H1 (cell line): ENCODE measurements at regions not wholly inside any gene's neighbourhood (a gene's known extent, or its start where the extent isn't known, plus 50 kb on each side); places are given as distances from the start of the nearest gene placed in this dataset.

Source experiments
- CTCF ChIA-PET: fragments of 300-600 bp; sonication (Branson Sonifier 250); formaldehyde crosslinking; loops from one replicate; lab custom pipeline; 2021; ENCODE audit not compliant: partially characterized antibody; lab: Charles Lee
- POLR2A ChIA-PET: fragments of 300-600 bp; sonication (Branson Sonifier 250); formaldehyde crosslinking; loops from one replicate; lab custom pipeline; 2021; ENCODE audit warnings: inconsistent platforms; ENCODE audit not compliant: partially characterized antibody; lab: Charles Lee
- DNase-seq, 2 experiments: peaks; one replicate each; pipeline versions ENCODE4 v3.0.0 to v3.0.0-alpha.2; 2010 to 2022; ENCODE audit warnings: low spot score in 2 of 2, low read depth in 1 of 2, mixed read lengths in 1 of 2
- FAIRE-seq: peaks from 2 replicates; lab custom pipeline; 2011; peaks lifted over from hg19 to GRCh38; lab: Jason Lieb, UNC
- H2AFZ ChIP-seq: 2 replicates; pipeline ENCODE4 v1.8.1; 2012; ENCODE audit warnings: low read length, inconsistent platforms
- H2AK5ac ChIP-seq: 2 replicates; pipeline ENCODE4 v1.6.1; 2013; ENCODE audit warnings: low read depth, low read length
- H2BK120ac ChIP-seq: replicated peaks from 2 replicates; pipeline ENCODE3; 2013; ENCODE audit warnings: low read depth, low read length, inconsistent platforms
- H2BK12ac ChIP-seq: 2 replicates; pipeline ENCODE4 v1.6.1; 2013; ENCODE audit warnings: low read depth, low read length
- H2BK15ac ChIP-seq: 2 replicates; pipeline ENCODE4 v1.6.1; 2013; ENCODE audit warnings: low read length
- H2BK20ac ChIP-seq: 2 replicates; pipeline ENCODE4 v1.6.1; 2013; ENCODE audit warnings: low read length
- H2BK5ac ChIP-seq: 2 replicates; pipeline ENCODE4 v1.6.1; 2013; ENCODE audit warnings: low read depth, low read length
- H3K14ac ChIP-seq: 2 replicates; pipeline ENCODE4 v1.6.1; 2013; ENCODE audit warnings: inconsistent platforms; ENCODE audit not compliant: insufficient read length
- H3K18ac ChIP-seq: 2 replicates; pipeline ENCODE4 v1.6.1; 2013; ENCODE audit warnings: low read length; ENCODE audit errors: extremely low read depth
- H3K23ac ChIP-seq: 2 replicates; pipeline ENCODE4 v1.6.1; 2013; ENCODE audit warnings: inconsistent platforms; ENCODE audit not compliant: insufficient read length
- H3K23me2 ChIP-seq: 2 replicates; pipeline ENCODE4 v1.6.1; 2013; ENCODE audit warnings: low read depth, low read length
- H3K27ac ChIP-seq: 2 replicates; pipeline ENCODE4 v1.6.1; 2011; ENCODE audit warnings: low read depth, low read length, inconsistent platforms
- H3K27me3 ChIP-seq, 4 experiments: replicated peaks in 1 of 4; 1 replicate in 1 of 4; 2 replicates in 3 of 4; pipeline versions ENCODE4 v1.6.1 to v1.8.1; 2011 to 2013; ENCODE audit warnings: low read length in 3 of 4, mild to moderate bottlenecking in 3 of 4, inconsistent platforms in 2 of 4, mixed read lengths in 2 of 4, moderate library complexity in 1 of 4; ENCODE audit not compliant: control insufficient read depth in 3 of 4, insufficient read depth in 3 of 4; ENCODE audit errors: extremely low read depth in 1 of 4
- H3K36me3 ChIP-seq, 4 experiments: 2 replicates each; pipeline versions ENCODE4 v1.6.1 to v1.8.1; 2011 to 2013; ENCODE audit warnings: mild to moderate bottlenecking in 4 of 4, low read length in 3 of 4, moderate library complexity in 2 of 4, control low read depth in 1 of 4, inconsistent platforms in 1 of 4; ENCODE audit not compliant: insufficient read depth in 4 of 4, control insufficient read depth in 2 of 4
- H3K4ac ChIP-seq: replicated peaks from 2 replicates; pipeline ENCODE3; 2013; ENCODE audit warnings: low read length, low read depth, mixed read lengths, inconsistent platforms; ENCODE audit not compliant: insufficient read length
- H3K4me1 ChIP-seq, 4 experiments: replicated peaks in 1 of 4; 1 replicate in 1 of 4; 2 replicates in 3 of 4; pipeline versions ENCODE4 v1.6.1 to v1.8.1; 2011 to 2013; ENCODE audit warnings: low read length in 3 of 4, inconsistent platforms in 2 of 4, mixed read lengths in 1 of 4; ENCODE audit not compliant: insufficient read depth in 4 of 4, control insufficient read depth in 3 of 4
- H3K4me2 ChIP-seq, 2 experiments: 2 replicates each; pipeline versions ENCODE4 v1.6.1 to v1.8.1; 2011 to 2013; ENCODE audit warnings: low read depth in 2 of 2, low read length in 2 of 2, control low read depth in 1 of 2, inconsistent platforms in 1 of 2, mild to moderate bottlenecking in 1 of 2; ENCODE audit not compliant: insufficient read depth in 1 of 2
- H3K4me3 ChIP-seq, 4 experiments: fragments of 200-600, 300-600 bp in 1 of 4; sonication (generic), shearing (Covaris generic), sonication (Bioruptor Twin) in 1 of 4; 2 replicates each; pipeline versions ENCODE4 v1.5.1 to v1.8.1; 2011 to 2016; ENCODE audit warnings: low read length in 4 of 4, low read depth in 3 of 4, control low read depth in 2 of 4, inconsistent platforms in 2 of 4, mild to moderate bottlenecking in 2 of 4, mixed read lengths in 1 of 4, moderate library complexity in 1 of 4; ENCODE audit not compliant: insufficient read depth in 2 of 4; ENCODE audit errors: extremely low read depth in 1 of 4
- H3K56ac ChIP-seq: replicated peaks from 2 replicates; pipeline ENCODE3; 2013; ENCODE audit warnings: low read depth, mild to moderate bottlenecking, mixed read lengths, low read length, inconsistent platforms; ENCODE audit not compliant: insufficient read length
- H3K79me1 ChIP-seq: 2 replicates; pipeline ENCODE4 v1.6.1; 2013; ENCODE audit warnings: low read depth, low read length, control low read depth
- H3K79me2 ChIP-seq, 2 experiments: 2 replicates each; pipeline versions ENCODE4 v1.6.1 to v1.8.1; 2012 to 2013; ENCODE audit warnings: low read length in 2 of 2, mild to moderate bottlenecking in 2 of 2, inconsistent platforms in 1 of 2; ENCODE audit not compliant: insufficient read depth in 2 of 2, control insufficient read depth in 1 of 2
- H3K9ac ChIP-seq, 4 experiments: replicated peaks in 1 of 4; 1 replicate in 1 of 4; 2 replicates in 3 of 4; pipeline versions ENCODE4 v1.6.1 to v1.8.1; 2011 to 2013; ENCODE audit warnings: low read depth in 3 of 4, low read length in 3 of 4, control low read depth in 2 of 4, mild to moderate bottlenecking in 2 of 4, moderate library complexity in 2 of 4, inconsistent platforms in 1 of 4; ENCODE audit errors: extremely low read depth in 1 of 4
- H3K9me3 ChIP-seq, 2 experiments: 2 replicates each; pipeline versions ENCODE4 v1.6.1 to v1.8.1; 2012 to 2013; ENCODE audit warnings: mild to moderate bottlenecking in 2 of 2, moderate library complexity in 2 of 2, control low read depth in 1 of 2, inconsistent platforms in 1 of 2, low read depth in 1 of 2, low read length in 1 of 2, mixed read lengths in 1 of 2; ENCODE audit not compliant: insufficient read depth in 2 of 2
- H4K20me1 ChIP-seq, 2 experiments: replicated peaks in 1 of 2; 2 replicates each; pipeline versions ENCODE3 to v1.8.1; 2011 to 2013; ENCODE audit warnings: inconsistent platforms in 2 of 2, low read length in 2 of 2, mild to moderate bottlenecking in 1 of 2; ENCODE audit not compliant: insufficient read depth in 2 of 2, control insufficient read depth in 1 of 2
- H4K5ac ChIP-seq: 2 replicates; pipeline ENCODE4 v1.6.1; 2013; ENCODE audit warnings: low read length, low read depth, mixed read lengths, inconsistent platforms; ENCODE audit not compliant: insufficient read length
- H4K8ac ChIP-seq: 2 replicates; pipeline ENCODE4 v1.8.0; 2013; ENCODE audit warnings: mild to moderate bottlenecking, moderate library complexity, low read length, inconsistent platforms; ENCODE audit not compliant: insufficient read depth; ENCODE audit errors: extremely low read depth
- H4K91ac ChIP-seq: replicated peaks from 2 replicates; pipeline ENCODE3; 2013; ENCODE audit warnings: low read length, mixed read lengths, inconsistent platforms; ENCODE audit not compliant: insufficient read length
- BACH1 ChIP-seq: IDR thresholded peaks from 2 replicates; pipeline ENCODE4 v1.6.1; 2012; ENCODE audit warnings: low read length, improper control_type of control experiment
- CHD1 ChIP-seq: IDR thresholded peaks from 2 replicates; pipeline ENCODE4 v1.6.1; 2012; ENCODE audit warnings: low read depth, low read length, improper control_type of control experiment
- CTBP2 ChIP-seq: IDR thresholded peaks from 2 replicates; pipeline ENCODE4 v1.7.0; 2011; ENCODE audit warnings: borderline replicate concordance, mild to moderate bottlenecking, moderate library complexity, mixed read lengths, low read length; ENCODE audit not compliant: insufficient read depth, insufficient read length
- FOSL1 ChIP-seq: IDR thresholded peaks from 2 replicates; pipeline ENCODE4 v1.6.1; 2011; ENCODE audit warnings: mild to moderate bottlenecking, low read depth, low read length, moderate library complexity; ENCODE audit not compliant: insufficient read depth
- KDM1A ChIP-seq: fragments of 200-600, 300-600 bp; sonication (generic); IDR thresholded peaks from 2 replicates; pipeline ENCODE4 v1.7.1; 2016; ENCODE audit warnings: mild to moderate bottlenecking, low read length, borderline replicate concordance
- MAFK ChIP-seq: IDR thresholded peaks from 2 replicates; pipeline ENCODE4 v1.6.1; 2012; ENCODE audit warnings: low read depth, mild to moderate bottlenecking, improper control_type of control experiment, low read length
- SP2 ChIP-seq: IDR thresholded peaks from 2 replicates; pipeline ENCODE4 v1.6.1; 2012; ENCODE audit warnings: mild to moderate bottlenecking, low read length, inconsistent platforms
- ZNF274 ChIP-seq: IDR thresholded peaks from 2 replicates; pipeline ENCODE4 v1.7.0; 2012; ENCODE audit warnings: low read length, borderline replicate concordance; ENCODE audit errors: extremely low read depth
- WGBS, 2 experiments: shearing (Covaris generic) in 1 of 2; methylation state at CpG; one replicate each; pipeline versions ENCODE4 v1.1.6 to v1.1.7; 2013 to 2015; ENCODE audit warnings: low lambda C conversion rate in 2 of 2, mixed read lengths in 2 of 2, inconsistent platforms in 1 of 2, low coverage in 1 of 2, missing lambda C conversion rate in 1 of 2; ENCODE audit not compliant: insufficient replicate concordance in 2 of 2, insufficient coverage in 1 of 2, insufficient read length in 1 of 2; ENCODE audit errors: extremely low coverage in 1 of 2, missing lambda C conversion rate in 1 of 2; 5-methylcytosine and 5-hydroxymethylcytosine counted together

- Histone ChIP-seq H3K9me3 (no peaks in the 10 kb centered on the region), H2BK15ac (no peak overlapping the region), H3K27me3 (no peaks in the 10 kb centered on the region), H2AFZ (no peak overlapping the region), H3K36me3 (no peaks in the 10 kb centered on the region), H4K91ac (no peak overlapping the region), H3K23me2 (no peaks in the 10 kb centered on the region), H2BK120ac (no peak overlapping the region), H3K79me2 (no peaks in the 10 kb centered on the region), H2BK5ac (no peak overlapping the region), H3K56ac (no peak overlapping the region), H4K5ac (no peak overlapping the region), H3K4me3 (no peak overlapping the region), H3K4ac (no peak overlapping the region), H3K18ac (no peak overlapping the region), H3K4me2 (no peak overlapping the region), H3K23ac (no peak overlapping the region), H2BK12ac (no peak overlapping the region), H4K20me1 (no peaks in the 10 kb centered on the region), H3K27ac (no peak overlapping the region), H3K79me1 (no peaks in the 10 kb centered on the region), H3K9ac (no peak overlapping the region), H2AK5ac (no peak overlapping the region), H2BK20ac (no peak overlapping the region), H4K8ac (no peak overlapping the region), H3K14ac (no peak overlapping the region), H3K4me1 (no peaks in the 10 kb centered on the region)
- CTCF ChIA-PET, result interaction anchor here (0.7 to 2.7 kb wide), 4 partner anchors 9 to 347 kb away, joined by 3 to 7 read pairs (median 3); no protein-coding TSS in a partner anchor
- POLR2A ChIA-PET, result no interaction called here
- DNase-seq (no peak), FAIRE-seq (no peak)
- WGBS, 2 experiments, result 94% methylated on average over 4 of the region's 4 CpGs; no CpG with 5 or more reads in 1 of the 2 experiments
- TF ChIP-seq CTBP2, result no peak
- no peak for TF ChIP-seq MAFK
- TF ChIP-seq BACH1, result no peak
- no peak for TF ChIP-seq ZNF274
- TF ChIP-seq KDM1A, result no peak
- no peak for TF ChIP-seq CHD1
- TF ChIP-seq SP2, result no peak
- no peak for TF ChIP-seq FOSL1
Observed at GRCh38 chr15:96747291-96747690, 416.8 kb downstream of the NR2F2 start.
